Nucleus accumbens (tissue), 56 donors: ENCODE measurements at regions not wholly inside any gene's neighbourhood (a gene's known extent, or its start where the extent isn't known, plus 50 kb on each side); places are given as distances from the start of the nearest gene placed in this dataset.
"Not testable (repeated sequence)": the region's sequence is repeated elsewhere in the genome, so short reads cannot be mapped to it uniquely, and the experiment has no call there.

Source experiments
- DNase-seq, 56 donors: peaks; one replicate each; lab custom pipeline; 2025; lab: John Stamatoyannopoulos, UW

- no peak for DNase-seq
These were observed 296.0 kb upstream of the PTBP2 start for GRCh38 chr1:96425382-96426129.

DNA sequence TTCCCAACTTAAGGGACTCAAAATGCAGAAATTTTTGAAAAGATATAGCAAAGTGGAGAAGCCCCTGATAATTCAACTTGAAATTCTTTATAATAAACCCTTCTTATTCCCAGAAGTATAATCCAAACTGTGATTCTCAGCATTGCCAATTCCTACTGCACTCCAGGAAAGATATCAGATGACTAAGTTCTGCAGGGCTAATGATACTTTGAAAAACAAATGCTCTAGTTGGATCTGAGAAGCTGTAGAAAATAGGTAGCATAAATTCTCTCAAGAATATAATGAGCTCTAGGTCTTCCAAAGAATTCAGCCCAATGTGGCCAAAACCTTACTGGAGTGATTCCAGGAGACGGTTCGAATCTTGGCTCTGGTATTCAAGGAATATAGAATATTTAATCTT lies 294.0 kb upstream of the PTBP2 start:
- no peak for DNase-seq

GRCh38 chr1:96445302-96445701 lies 276.3 kb upstream of the PTBP2 start:
- DNase-seq: no peak

DNA sequence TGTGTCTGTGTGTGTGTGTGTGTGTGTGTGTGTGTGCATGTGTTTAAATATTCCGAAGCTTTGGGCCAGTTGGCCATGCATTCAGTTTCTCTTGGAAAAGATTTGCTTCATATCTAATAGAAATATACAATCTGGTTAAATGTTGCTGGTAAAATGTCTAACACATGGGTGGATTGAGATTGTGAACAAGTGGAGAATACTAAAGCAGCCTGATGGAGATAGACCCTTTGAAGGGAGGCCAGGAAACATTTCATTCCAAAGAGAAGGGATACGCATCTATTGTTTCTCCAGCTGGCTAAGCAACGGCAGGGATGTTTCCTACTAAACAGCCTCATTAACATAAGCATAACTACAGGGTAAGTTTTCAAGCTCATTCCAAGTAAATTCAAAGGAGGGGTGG lies 257.5 kb upstream of the PTBP2 start:
- no peak for DNase-seq

DNA sequence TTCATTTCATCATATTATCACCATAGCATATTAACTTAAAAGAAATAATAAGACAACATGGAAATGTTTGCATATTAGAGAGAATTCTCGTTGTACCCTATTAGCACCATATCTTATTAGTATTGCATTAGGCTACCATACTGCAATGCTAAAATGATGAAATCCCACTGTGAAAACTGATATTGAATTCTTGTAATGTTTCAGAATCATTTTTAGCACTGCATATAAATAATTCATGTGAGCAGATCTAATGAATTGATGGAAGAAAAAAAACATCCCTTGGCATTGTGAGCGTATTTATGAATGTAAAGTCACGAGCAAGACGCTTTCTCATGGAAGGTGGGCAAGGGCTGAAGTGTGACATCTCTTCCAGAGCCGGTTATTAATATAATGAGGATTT lies 257.1 kb upstream of the PTBP2 start:
- DNase-seq: no peak

- DNase-seq: no peak
These were observed 256.6 kb upstream of the PTBP2 start for GRCh38 chr1:96464991-96465390.

GRCh38 chr1:96465441-96465840 lies 256.1 kb upstream of the PTBP2 start:
- no peak for DNase-seq

- DNase-seq: no peak
These were observed 254.7 kb upstream of the PTBP2 start for GRCh38 chr1:96466842-96467241.

DNA sequence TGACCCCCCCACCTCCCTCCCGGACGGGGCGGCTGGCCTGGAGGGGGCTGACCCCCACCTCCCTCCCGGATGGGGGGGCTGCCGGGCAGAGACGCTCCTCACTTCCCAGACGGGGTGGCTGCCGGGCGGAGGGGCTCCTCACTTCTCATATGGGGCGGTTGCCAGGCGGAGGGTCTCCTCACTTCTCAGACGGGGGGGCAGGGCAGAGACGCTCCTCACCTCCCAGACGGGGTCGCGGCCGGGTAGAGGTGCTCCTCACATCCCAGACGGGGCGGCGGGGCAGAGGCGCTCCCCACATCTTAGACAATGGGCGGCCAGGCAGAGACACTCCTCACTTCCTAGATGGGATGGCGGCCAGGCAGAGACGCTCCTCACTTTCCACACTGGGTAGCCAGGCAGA lies 251.9 kb upstream of the PTBP2 start:
- DNase-seq: not testable (repeated sequence)

GRCh38 chr1:96472471-96472870 lies 249.1 kb upstream of the PTBP2 start:
- no peak for DNase-seq

DNA sequence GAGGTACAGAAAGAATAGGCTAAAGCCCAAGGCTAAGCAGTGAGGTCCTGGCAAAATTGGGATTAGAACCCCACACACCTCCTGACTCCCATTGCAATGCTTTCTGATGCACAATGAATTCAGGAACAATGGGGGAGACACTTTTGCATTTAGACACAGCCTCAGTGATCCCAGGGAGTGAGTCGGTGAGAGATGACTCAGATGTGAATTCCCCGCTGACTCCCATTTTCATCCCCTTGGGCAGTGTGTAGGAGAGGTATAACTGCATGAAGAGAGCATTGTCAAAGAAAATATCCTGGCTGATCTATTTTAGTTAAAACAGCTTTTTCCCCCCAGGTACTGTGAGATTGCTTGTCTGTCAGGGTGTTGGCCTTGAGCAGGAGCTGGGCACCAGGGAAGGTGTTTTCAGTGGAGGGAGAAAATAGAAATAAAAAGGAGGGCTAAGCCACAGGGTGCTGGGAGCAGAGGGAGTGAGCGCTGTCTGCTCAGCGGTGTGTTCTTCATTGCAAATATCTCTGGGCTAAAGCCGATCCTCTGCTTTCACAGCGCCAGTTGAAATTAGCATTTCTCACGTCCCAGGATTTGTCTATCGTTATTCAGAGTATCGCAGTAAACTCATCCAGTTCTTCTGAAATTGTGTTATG lies 247.7 kb upstream of the PTBP2 start:
- DNase-seq: peak in 2 of 56 donors; percentile 1 to 5

- no peak for DNase-seq
These were observed 246.4 kb upstream of the PTBP2 start for GRCh38 chr1:96474985-96475743.

GRCh38 chr1:96475903-96476302 lies 245.7 kb upstream of the PTBP2 start:
- DNase-seq: no peak

GRCh38 chr1:96478228-96478627 lies 243.4 kb upstream of the PTBP2 start:
- DNase-seq: no peak

DNA sequence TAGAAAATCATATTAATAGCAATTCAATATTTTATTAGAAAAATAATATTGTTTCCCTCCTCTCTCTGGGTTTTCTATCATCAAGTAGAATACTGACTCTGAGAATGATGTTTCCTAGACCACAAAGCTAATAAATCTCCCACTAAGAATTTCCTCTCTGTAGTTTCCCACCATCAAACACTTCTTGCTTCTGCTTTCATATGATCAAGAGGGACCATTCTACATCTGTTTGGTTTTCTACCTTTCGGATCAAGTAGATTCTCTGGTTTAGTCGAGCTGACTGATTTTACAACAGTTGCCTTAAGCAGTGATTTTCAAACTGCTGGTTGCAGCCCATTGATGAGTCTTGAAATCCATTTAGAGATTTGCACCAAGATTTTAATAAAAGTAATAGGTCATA lies 240.2 kb upstream of the PTBP2 start:
- no peak for DNase-seq

DNA sequence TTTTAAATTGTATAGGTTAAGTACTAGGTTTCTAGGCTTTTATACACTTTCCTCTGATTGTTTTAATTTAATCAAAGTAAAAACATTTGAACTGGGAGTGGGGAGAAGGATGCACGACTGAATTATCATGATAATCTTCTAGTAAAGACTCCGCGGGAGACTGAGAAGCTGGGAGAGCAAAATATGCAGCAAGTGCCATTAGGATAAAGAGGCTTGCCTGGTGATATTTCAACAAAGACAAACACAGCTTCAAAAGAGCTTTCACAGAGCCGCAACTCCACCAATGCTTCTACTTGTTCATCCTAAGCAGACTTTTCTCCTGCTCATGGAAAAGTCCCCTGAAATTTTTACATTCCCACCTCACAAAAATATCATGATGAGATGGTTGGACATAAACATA lies 239.0 kb upstream of the PTBP2 start:
- DNase-seq: no peak

DNA sequence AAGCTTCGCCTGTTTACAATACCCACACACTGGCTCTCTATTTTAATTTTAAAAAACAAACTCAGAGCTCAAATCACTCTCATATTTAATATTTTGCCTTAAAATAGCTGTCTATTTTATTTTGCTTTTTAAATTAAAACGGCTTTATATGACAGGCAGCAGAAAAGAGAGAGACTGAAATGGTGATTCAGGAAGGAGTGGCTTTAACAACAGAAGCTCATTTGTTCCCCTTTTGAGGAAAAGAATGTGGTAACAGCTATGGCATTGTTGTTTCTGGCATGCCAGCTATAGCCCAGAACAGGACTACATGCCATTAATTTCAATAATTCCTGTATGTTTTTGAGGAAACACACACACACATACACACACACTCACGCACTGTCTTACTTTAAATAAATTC lies 234.2 kb upstream of the PTBP2 start:
- peak in 2 of 56 donors; percentile 2 for DNase-seq

DNA sequence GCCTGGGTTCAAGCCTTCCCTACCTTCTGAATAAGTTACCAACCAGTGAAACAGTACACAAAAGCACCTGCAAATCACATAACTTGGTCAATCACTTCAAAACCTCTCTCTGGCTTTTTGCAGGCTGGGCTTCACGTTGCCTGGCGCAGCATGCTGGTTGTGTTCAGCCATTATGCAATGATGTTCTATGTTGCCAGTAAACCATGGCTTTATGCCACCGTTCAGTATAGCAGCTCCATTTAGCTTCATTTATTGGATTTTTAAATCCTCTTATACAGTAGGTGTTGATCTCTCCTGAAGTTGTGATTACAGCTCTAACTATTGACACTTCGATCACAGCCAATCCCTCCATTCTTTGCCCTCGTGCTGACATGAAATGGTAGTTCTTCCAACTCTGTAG lies 233.6 kb upstream of the PTBP2 start:
- DNase-seq: peak in 4 of 56 donors; percentile 0 to 12 (median 8)

DNA sequence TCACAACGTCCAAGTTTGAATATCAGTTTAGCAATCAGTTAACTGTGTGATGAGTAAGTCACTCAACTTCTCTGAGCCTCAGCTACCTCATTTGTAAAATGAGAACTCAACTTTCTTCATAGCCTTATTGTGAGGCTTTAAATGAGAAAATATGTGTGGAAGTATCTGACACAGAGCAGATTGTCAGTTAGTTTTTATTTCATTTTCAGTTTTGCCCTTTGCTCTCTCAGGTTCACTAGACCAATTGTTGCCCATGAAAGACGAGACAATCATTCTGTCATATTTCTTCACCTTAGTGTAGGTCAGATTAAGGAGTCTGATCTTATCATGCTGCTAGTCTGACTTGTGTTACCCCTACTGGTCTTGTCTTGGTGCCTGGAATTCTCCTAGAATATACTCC lies 232.8 kb upstream of the PTBP2 start:
- no peak for DNase-seq

DNA sequence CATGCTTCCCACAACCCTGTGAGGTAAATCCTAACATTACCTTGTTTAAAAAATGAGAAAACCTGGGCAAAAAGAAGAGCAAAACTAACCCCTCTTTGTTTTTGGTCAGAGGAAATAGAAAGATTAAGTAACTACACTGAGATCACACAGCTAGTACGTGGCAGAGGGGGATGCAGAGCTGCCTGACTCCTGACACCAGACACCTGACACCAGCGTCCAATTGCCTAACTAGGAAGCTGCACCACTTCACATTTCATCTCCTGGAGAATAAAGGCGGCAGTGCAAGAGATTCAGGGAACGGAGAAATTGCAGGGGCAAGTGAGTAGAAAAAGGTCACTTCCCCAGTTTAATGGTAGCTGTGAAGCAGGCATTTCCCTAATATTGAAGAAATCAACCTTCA lies 229.3 kb upstream of the PTBP2 start:
- DNase-seq: no peak

DNA sequence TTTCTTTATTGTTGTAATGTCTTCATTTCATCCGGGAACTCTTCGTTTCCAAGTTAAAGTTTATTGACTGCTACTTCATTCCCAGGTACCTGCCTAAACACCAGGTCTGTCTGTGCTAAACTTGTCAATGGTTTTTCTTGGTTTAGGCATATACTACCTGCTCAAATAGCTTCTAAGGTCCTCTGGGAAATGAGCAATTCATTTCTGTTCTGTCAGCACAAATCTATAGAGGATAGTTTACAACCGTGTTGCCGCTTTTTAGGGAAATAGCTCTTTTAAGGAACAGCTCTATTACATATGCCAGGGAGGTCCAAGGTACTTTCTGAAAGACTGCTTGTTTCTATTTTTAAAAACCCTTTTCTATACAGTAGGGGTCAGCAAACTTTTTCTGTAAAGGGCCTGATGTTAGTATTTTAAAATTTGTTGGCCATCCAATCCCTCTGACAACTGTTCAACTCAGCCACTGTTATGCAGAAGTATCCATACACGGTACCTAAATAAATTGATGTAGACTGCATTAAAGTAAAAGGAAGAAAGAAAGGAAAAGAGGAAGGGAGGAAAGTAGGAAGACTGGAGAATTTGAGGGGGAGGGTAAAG lies 222.7 kb upstream of the PTBP2 start:
- DNase-seq: no peak
